ENCODE measurements at regions not wholly inside any gene's neighbourhood (a gene's known extent, or its start where the extent isn't known, plus 50 kb on each side); places are given as distances from the start of the nearest gene placed in this dataset.

DNA sequence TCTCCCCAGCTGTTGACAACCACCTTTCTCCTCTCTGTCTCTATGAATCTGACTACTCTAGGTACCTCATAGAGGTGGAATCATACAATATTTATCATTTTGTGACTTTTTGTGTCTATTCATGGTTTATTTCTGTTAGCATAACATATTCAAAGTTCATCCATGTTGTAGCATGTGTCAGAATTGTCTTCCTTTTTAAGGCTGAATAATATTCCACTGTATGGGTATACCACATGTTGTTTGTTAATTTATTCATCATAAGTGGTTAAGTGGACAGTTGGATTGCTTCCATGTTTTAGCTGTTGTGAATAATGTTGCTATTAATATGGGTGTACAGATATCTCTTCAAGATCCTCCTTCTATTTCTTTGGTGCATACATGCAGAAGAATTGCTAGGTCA is 69.9 kb upstream of the COMTD1 start:
- TF ChIP-seq, protein P1, sequence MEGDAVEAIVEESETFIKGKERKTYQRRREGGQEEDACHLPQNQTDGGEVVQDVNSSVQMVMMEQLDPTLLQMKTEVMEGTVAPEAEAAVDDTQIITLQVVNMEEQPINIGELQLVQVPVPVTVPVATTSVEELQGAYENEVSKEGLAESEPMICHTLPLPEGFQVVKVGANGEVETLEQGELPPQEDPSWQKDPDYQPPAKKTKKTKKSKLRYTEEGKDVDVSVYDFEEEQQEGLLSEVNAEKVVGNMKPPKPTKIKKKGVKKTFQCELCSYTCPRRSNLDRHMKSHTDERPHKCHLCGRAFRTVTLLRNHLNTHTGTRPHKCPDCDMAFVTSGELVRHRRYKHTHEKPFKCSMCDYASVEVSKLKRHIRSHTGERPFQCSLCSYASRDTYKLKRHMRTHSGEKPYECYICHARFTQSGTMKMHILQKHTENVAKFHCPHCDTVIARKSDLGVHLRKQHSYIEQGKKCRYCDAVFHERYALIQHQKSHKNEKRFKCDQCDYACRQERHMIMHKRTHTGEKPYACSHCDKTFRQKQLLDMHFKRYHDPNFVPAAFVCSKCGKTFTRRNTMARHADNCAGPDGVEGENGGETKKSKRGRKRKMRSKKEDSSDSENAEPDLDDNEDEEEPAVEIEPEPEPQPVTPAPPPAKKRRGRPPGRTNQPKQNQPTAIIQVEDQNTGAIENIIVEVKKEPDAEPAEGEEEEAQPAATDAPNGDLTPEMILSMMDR (IDR thresholded peaks at IDR 0.05 in 2 of 3, conservative IDR thresholded peaks at IDR 0.05 in 1 of 3; ENCODE audit: control insufficient read depth in 2 of 3, extremely low read depth in 1 of 3, insufficient read depth in 1 of 3, low read depth in 3 of 3, low read length in 3 of 3), result no peak
- no peak for TF ChIP-seq POLR2A (IDR thresholded peaks at IDR 0.05; ENCODE audit: low read depth, low read length)
- TF ChIP-seq EGR1 (IDR thresholded peaks at IDR 0.05; ENCODE audit: borderline replicate concordance in 1 of 2, low read depth in 2 of 2, low read length in 2 of 2), result no peak
- no peak for TF ChIP-seq ESRRA (IDR thresholded peaks at IDR 0.05; ENCODE audit: low read length)
- no peak for TF ChIP-seq EZH2 (IDR thresholded peaks at IDR 0.05; ENCODE audit: borderline replicate concordance, control insufficient read depth, low read depth, low read length)
- TF ChIP-seq, protein P2, sequence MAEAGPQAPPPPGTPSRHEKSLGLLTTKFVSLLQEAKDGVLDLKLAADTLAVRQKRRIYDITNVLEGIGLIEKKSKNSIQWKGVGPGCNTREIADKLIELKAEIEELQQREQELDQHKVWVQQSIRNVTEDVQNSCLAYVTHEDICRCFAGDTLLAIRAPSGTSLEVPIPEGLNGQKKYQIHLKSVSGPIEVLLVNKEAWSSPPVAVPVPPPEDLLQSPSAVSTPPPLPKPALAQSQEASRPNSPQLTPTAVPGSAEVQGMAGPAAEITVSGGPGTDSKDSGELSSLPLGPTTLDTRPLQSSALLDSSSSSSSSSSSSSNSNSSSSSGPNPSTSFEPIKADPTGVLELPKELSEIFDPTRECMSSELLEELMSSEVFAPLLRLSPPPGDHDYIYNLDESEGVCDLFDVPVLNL (IDR thresholded peaks at IDR 0.05; ENCODE audit: low read depth, low read length), result no peak
- TF ChIP-seq RBBP5 (conservative IDR thresholded peaks at IDR 0.05), result no peak
- TF ChIP-seq BHLHE40 (IDR thresholded peaks at IDR 0.05; ENCODE audit: borderline replicate concordance in 1 of 2, low read depth in 2 of 2, low read length in 1 of 2), result no peak
- TF ChIP-seq POLR2AphosphoS2 (IDR thresholded peaks at IDR 0.05; ENCODE audit: low read depth, low read length), result no peak
- no peak for TF ChIP-seq POLR2AphosphoS5 (IDR thresholded peaks at IDR 0.05; ENCODE audit: low read length)
- TF ChIP-seq, protein P3, sequence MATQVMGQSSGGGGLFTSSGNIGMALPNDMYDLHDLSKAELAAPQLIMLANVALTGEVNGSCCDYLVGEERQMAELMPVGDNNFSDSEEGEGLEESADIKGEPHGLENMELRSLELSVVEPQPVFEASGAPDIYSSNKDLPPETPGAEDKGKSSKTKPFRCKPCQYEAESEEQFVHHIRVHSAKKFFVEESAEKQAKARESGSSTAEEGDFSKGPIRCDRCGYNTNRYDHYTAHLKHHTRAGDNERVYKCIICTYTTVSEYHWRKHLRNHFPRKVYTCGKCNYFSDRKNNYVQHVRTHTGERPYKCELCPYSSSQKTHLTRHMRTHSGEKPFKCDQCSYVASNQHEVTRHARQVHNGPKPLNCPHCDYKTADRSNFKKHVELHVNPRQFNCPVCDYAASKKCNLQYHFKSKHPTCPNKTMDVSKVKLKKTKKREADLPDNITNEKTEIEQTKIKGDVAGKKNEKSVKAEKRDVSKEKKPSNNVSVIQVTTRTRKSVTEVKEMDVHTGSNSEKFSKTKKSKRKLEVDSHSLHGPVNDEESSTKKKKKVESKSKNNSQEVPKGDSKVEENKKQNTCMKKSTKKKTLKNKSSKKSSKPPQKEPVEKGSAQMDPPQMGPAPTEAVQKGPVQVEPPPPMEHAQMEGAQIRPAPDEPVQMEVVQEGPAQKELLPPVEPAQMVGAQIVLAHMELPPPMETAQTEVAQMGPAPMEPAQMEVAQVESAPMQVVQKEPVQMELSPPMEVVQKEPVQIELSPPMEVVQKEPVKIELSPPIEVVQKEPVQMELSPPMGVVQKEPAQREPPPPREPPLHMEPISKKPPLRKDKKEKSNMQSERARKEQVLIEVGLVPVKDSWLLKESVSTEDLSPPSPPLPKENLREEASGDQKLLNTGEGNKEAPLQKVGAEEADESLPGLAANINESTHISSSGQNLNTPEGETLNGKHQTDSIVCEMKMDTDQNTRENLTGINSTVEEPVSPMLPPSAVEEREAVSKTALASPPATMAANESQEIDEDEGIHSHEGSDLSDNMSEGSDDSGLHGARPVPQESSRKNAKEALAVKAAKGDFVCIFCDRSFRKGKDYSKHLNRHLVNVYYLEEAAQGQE (IDR thresholded peaks at IDR 0.05; ENCODE audit: low read depth, low read length), result no peak
- no peak for TF ChIP-seq ZNF274 (IDR thresholded peaks at IDR 0.05; ENCODE audit: insufficient read depth, insufficient read length)
- TF ChIP-seq SRF (IDR thresholded peaks at IDR 0.05; ENCODE audit: low read depth in 2 of 2, low read length in 2 of 2), result no peak

Measured in GM12878 (cell line).